ENCODE measurements at regions not wholly inside any gene's neighbourhood (a gene's known extent, or its start where the extent isn't known, plus 50 kb on each side); places are given as distances from the start of the nearest gene placed in this dataset.
"Not testable (repeated sequence)": the region's sequence is repeated elsewhere in the genome, so short reads cannot be mapped to it uniquely, and the experiment has no call there.

GRCh38 chr10:109047856-109048255, 875.5 kb downstream of the XPNPEP1 start:
- no peak for DNase-seq

- DNase-seq: not testable (repeated sequence)
These were observed 876.9 kb downstream of the XPNPEP1 start for GRCh38 chr10:109046427-109046826.

- no peak for DNase-seq
These were observed 882.7 kb downstream of the XPNPEP1 start for GRCh38 chr10:109040622-109041021.

- DNase-seq: no peak
These were observed 885.3 kb downstream of the XPNPEP1 start for GRCh38 chr10:109037978-109038377.

- DNase-seq: no peak
These were observed 892.6 kb downstream of the XPNPEP1 start for GRCh38 chr10:109030581-109031210.

GRCh38 chr10:109029870-109030269, 893.4 kb downstream of the XPNPEP1 start:
- no peak for DNase-seq

- no peak for DNase-seq
These were observed 895.7 kb downstream of the XPNPEP1 start for GRCh38 chr10:109027534-109028185.

GRCh38 chr10:109025172-109025571, 898.1 kb downstream of the XPNPEP1 start:
- peak; percentile 49 for DNase-seq

- no peak for DNase-seq
These were observed 900.8 kb downstream of the XPNPEP1 start for GRCh38 chr10:109022417-109023049.

- no peak for DNase-seq
These were observed 904.3 kb downstream of the XPNPEP1 start for GRCh38 chr10:109019001-109019424.

GRCh38 chr10:109007514-109007913, 915.8 kb downstream of the XPNPEP1 start:
- DNase-seq: no peak

GRCh38 chr10:108990441-108990840, 932.9 kb downstream of the XPNPEP1 start:
- no peak for DNase-seq

GRCh38 chr10:108989976-108990375, 933.3 kb downstream of the XPNPEP1 start:
- no peak for DNase-seq

GRCh38 chr10:108982159-108982558, 941.2 kb downstream of the XPNPEP1 start:
- DNase-seq: no peak

- no peak for DNase-seq
These were observed 942.4 kb downstream of the XPNPEP1 start for GRCh38 chr10:108980869-108981268.

GRCh38 chr10:108975459-108976058, 947.8 kb downstream of the XPNPEP1 start:
- DNase-seq: no peak

- DNase-seq: peak; percentile 60
These were observed 953.3 kb downstream of the XPNPEP1 start for GRCh38 chr10:108970016-108970415.

- no peak for DNase-seq
These were observed 956.9 kb downstream of the XPNPEP1 start for GRCh38 chr10:108966411-108966810.

GRCh38 chr10:108966005-108966404, 957.3 kb downstream of the XPNPEP1 start:
- no peak for DNase-seq

GRCh38 chr10:108962172-108962571, 961.1 kb downstream of the XPNPEP1 start:
- no peak for DNase-seq

- DNase-seq: no peak
These were observed 965.6 kb downstream of the XPNPEP1 start for GRCh38 chr10:108957681-108958080.

- no peak for DNase-seq
These were observed 967.2 kb downstream of the XPNPEP1 start for GRCh38 chr10:108956149-108956548.

GRCh38 chr10:108920029-108920428, 1003.3 kb downstream of the XPNPEP1 start:
- not testable (repeated sequence) for DNase-seq

- no peak for DNase-seq
These were observed 1010.0 kb downstream of the XPNPEP1 start for GRCh38 chr10:108913300-108913699.

Measured in hematopoietic multipotent progenitor cell treated with erythropoietin and hydrocortisone succinate and interleukin-3 and kit ligand, for 6 days (in vitro differentiated cells).